Stimulated activated naive CD8-positive, alpha-beta T cell treated with anti-CD3 and anti-CD28 coated beads, Interleukin-15, Interleukin-2, amounts not matched to agents 100 ng/mL and 50 ng/mL, for 24 hours (primary cell): ENCODE measurements at regions not wholly inside any gene's neighbourhood (a gene's known extent, or its start where the extent isn't known, plus 50 kb on each side); places are given as distances from the start of the nearest gene placed in this dataset.
A peak's percentile ranks its signal among the peaks of the same experiment; 100 is the strongest.
"Not testable (repeated sequence)": the region's sequence is repeated elsewhere in the genome, so short reads cannot be mapped to it uniquely, and the experiment has no call there.

Source experiments
- H3K27ac Mint-ChIP-seq: one replicate; pipeline ENCODE4 v1.8.0; 2021; ENCODE audit warnings: mild to moderate bottlenecking, mixed read lengths
- H3K27me3 Mint-ChIP-seq: one replicate; pipeline ENCODE4 v1.8.0; 2021; ENCODE audit warnings: mixed read lengths
- H3K36me3 Mint-ChIP-seq: one replicate; pipeline ENCODE4 v1.8.0; 2021; ENCODE audit warnings: low read depth, mixed read lengths
- H3K4me1 Mint-ChIP-seq: one replicate; pipeline ENCODE4 v1.8.0; 2021; ENCODE audit warnings: low read depth, mixed read lengths
- H3K4me3 Mint-ChIP-seq: one replicate; pipeline ENCODE4 v1.8.0; 2021; ENCODE audit warnings: mild to moderate bottlenecking, mixed read lengths
- H3K9me3 Mint-ChIP-seq: one replicate; pipeline ENCODE4 v1.8.0; 2021; ENCODE audit warnings: mixed read lengths

GRCh38 chrX:1749499-1749898 lies 134.6 kb downstream of the ASMT start:
- H3K27ac Mint-ChIP-seq: no peak overlapping the region
- no peak overlapping the region for H3K4me3 Mint-ChIP-seq
- no peaks in the 10 kb centered on the region for H3K27me3 Mint-ChIP-seq
- H3K4me1 Mint-ChIP-seq: no peaks in the 10 kb centered on the region
- H3K36me3 Mint-ChIP-seq: peaks cover 4% of the 10 kb centered on the region
- peaks cover 10% of the 10 kb centered on the region for H3K9me3 Mint-ChIP-seq

GRCh38 chrX:1750267-1750666 lies 135.4 kb downstream of the ASMT start:
- H3K4me3 Mint-ChIP-seq: no peak overlapping the region
- peaks cover 4% of the 10 kb centered on the region for H3K9me3 Mint-ChIP-seq
- peaks cover 4% of the 10 kb centered on the region for H3K36me3 Mint-ChIP-seq
- H3K27me3 Mint-ChIP-seq: no peaks in the 10 kb centered on the region
- H3K27ac Mint-ChIP-seq: no peak overlapping the region
- H3K4me1 Mint-ChIP-seq: no peaks in the 10 kb centered on the region

- Mint-ChIP-seq H3K27me3 (no peaks in the 10 kb centered on the region), H3K36me3 (no peaks in the 10 kb centered on the region), H3K27ac (no peak overlapping the region), H3K9me3 (no peaks in the 10 kb centered on the region), H3K4me1 (no peaks in the 10 kb centered on the region), H3K4me3 (no peak overlapping the region)
These were observed 136.9 kb downstream of the ASMT start for GRCh38 chrX:1751781-1752180.

- H3K4me1 Mint-ChIP-seq, H3K27ac Mint-ChIP-seq, H3K27me3 Mint-ChIP-seq, H3K36me3 Mint-ChIP-seq, H3K9me3 Mint-ChIP-seq, H3K4me3 Mint-ChIP-seq: not testable (repeated sequence)
These were observed 137.9 kb downstream of the ASMT start for GRCh38 chrX:1752799-1753198.

- Mint-ChIP-seq H3K4me1 (no peaks in the 10 kb centered on the region), H3K9me3 (peaks cover 11% of the 10 kb centered on the region), H3K36me3 (peaks cover 3% of the 10 kb centered on the region)
These were observed 139.2 kb downstream of the ASMT start for GRCh38 chrX:1754077-1754476.

GRCh38 chrX:1763294-1763693 lies 148.4 kb downstream of the ASMT start:
- Mint-ChIP-seq H3K4me3 (no peak overlapping the region), H3K27me3 (no peaks in the 10 kb centered on the region), H3K4me1 (no peaks in the 10 kb centered on the region), H3K36me3 (peaks cover 4% of the 10 kb centered on the region), H3K27ac (no peak overlapping the region), H3K9me3 (peaks cover 20% of the 10 kb centered on the region)

More at GRCh38 chrX:1754077-1754476, 139.2 kb downstream of the ASMT start:
- Mint-ChIP-seq H3K27me3 (no peaks in the 10 kb centered on the region), H3K4me3 (no peak overlapping the region), H3K27ac (no peak overlapping the region)

- H3K4me3 Mint-ChIP-seq, H3K27me3 Mint-ChIP-seq, H3K4me1 Mint-ChIP-seq, H3K36me3 Mint-ChIP-seq: not testable (repeated sequence)
- Mint-ChIP-seq H3K27ac (peak overlapping the region; percentile 55), H3K9me3 (peaks cover 26% of the 10 kb centered on the region)
These were observed 150.1 kb downstream of the ASMT start for GRCh38 chrX:1764883-1765364.

- H3K4me3 Mint-ChIP-seq: no peak overlapping the region
- H3K27me3 Mint-ChIP-seq: no peaks in the 10 kb centered on the region
- peaks cover 32% of the 10 kb centered on the region for H3K9me3 Mint-ChIP-seq
- H3K36me3 Mint-ChIP-seq: peaks cover 4% of the 10 kb centered on the region
- no peak overlapping the region for H3K27ac Mint-ChIP-seq
- H3K4me1 Mint-ChIP-seq: no peaks in the 10 kb centered on the region
These were observed 152.2 kb downstream of the ASMT start for GRCh38 chrX:1767026-1767425.

- Mint-ChIP-seq H3K4me1 (no peaks in the 10 kb centered on the region), H3K4me3 (no peak overlapping the region), H3K9me3 (peaks cover 2% of the 10 kb centered on the region), H3K27me3 (no peaks in the 10 kb centered on the region), H3K27ac (no peak overlapping the region), H3K36me3 (no peaks in the 10 kb centered on the region)
These were observed 164.0 kb downstream of the ASMT start for GRCh38 chrX:1778817-1779216.

GRCh38 chrX:1779626-1780025 lies 164.8 kb downstream of the ASMT start:
- H3K27ac Mint-ChIP-seq: no peak overlapping the region
- peaks cover 5% of the 10 kb centered on the region for H3K9me3 Mint-ChIP-seq
- no peaks in the 10 kb centered on the region for H3K36me3 Mint-ChIP-seq

GRCh38 chrX:1781766-1782165 lies 166.9 kb downstream of the ASMT start:
- H3K27ac Mint-ChIP-seq: no peak overlapping the region
- no peaks in the 10 kb centered on the region for H3K27me3 Mint-ChIP-seq
- no peak overlapping the region for H3K4me3 Mint-ChIP-seq
- H3K36me3 Mint-ChIP-seq: no peaks in the 10 kb centered on the region
- H3K4me1 Mint-ChIP-seq: no peaks in the 10 kb centered on the region
- H3K9me3 Mint-ChIP-seq: peaks cover 11% of the 10 kb centered on the region

More at GRCh38 chrX:1779626-1780025, 164.8 kb downstream of the ASMT start:
- Mint-ChIP-seq H3K4me3 (no peak overlapping the region), H3K27me3 (no peaks in the 10 kb centered on the region), H3K4me1 (no peaks in the 10 kb centered on the region)

GRCh38 chrX:1784773-1785172 lies 169.9 kb downstream of the ASMT start:
- H3K4me1 Mint-ChIP-seq: no peaks in the 10 kb centered on the region
- no peaks in the 10 kb centered on the region for H3K27me3 Mint-ChIP-seq
- H3K36me3 Mint-ChIP-seq: no peaks in the 10 kb centered on the region
- H3K9me3 Mint-ChIP-seq: peaks cover 11% of the 10 kb centered on the region
- no peak overlapping the region for H3K4me3 Mint-ChIP-seq
- no peak overlapping the region for H3K27ac Mint-ChIP-seq

- Mint-ChIP-seq H3K9me3 (peaks cover 11% of the 10 kb centered on the region), H3K27me3 (no peaks in the 10 kb centered on the region), H3K36me3 (no peaks in the 10 kb centered on the region), H3K4me1 (no peaks in the 10 kb centered on the region), H3K4me3 (no peak overlapping the region), H3K27ac (no peak overlapping the region)
These were observed 173.5 kb downstream of the ASMT start for GRCh38 chrX:1788300-1788911.

- Mint-ChIP-seq H3K36me3 (no peaks in the 10 kb centered on the region), H3K4me1 (no peaks in the 10 kb centered on the region), H3K27me3 (no peaks in the 10 kb centered on the region), H3K4me3 (no peak overlapping the region), H3K9me3 (no peaks in the 10 kb centered on the region), H3K27ac (no peak overlapping the region)
These were observed 177.8 kb downstream of the ASMT start for GRCh38 chrX:1792636-1793035.

- Mint-ChIP-seq H3K4me3 (no peak overlapping the region), H3K4me1 (no peaks in the 10 kb centered on the region), H3K36me3 (no peaks in the 10 kb centered on the region), H3K27me3 (no peaks in the 10 kb centered on the region), H3K27ac (no peak overlapping the region), H3K9me3 (no peaks in the 10 kb centered on the region)
These were observed 179.7 kb downstream of the ASMT start for GRCh38 chrX:1794586-1794985.

GRCh38 chrX:1802912-1803311 lies 188.1 kb downstream of the ASMT start:
- Mint-ChIP-seq H3K9me3 (no peaks in the 10 kb centered on the region), H3K27ac (no peak overlapping the region), H3K4me1 (no peaks in the 10 kb centered on the region), H3K36me3 (no peaks in the 10 kb centered on the region), H3K4me3 (no peak overlapping the region), H3K27me3 (peaks cover 4% of the 10 kb centered on the region)
